Progenitor cell of endocrine pancreas (in vitro differentiated cells): ENCODE measurements at regions not wholly inside any gene's neighbourhood (a gene's known extent, or its start where the extent isn't known, plus 50 kb on each side); places are given as distances from the start of the nearest gene placed in this dataset.

Source experiments
- DNase-seq: peaks from one replicate; pipeline ENCODE4 v3.0.0; 2021; ENCODE audit warnings: low spot score; ENCODE audit not compliant: unreplicated experiment
- H3K27ac Mint-ChIP-seq: 2 replicates; pipeline ENCODE4 v1.8.0; 2021; ENCODE audit warnings: mild to moderate bottlenecking, moderate library complexity, mixed read lengths
- H3K27me3 Mint-ChIP-seq: 2 replicates; pipeline ENCODE4 v1.8.0; 2021; ENCODE audit warnings: mixed read lengths
- H3K36me3 Mint-ChIP-seq: 2 replicates; pipeline ENCODE4 v1.8.0; 2022; ENCODE audit warnings: mixed read lengths; ENCODE audit not compliant: insufficient read depth
- H3K4me1 Mint-ChIP-seq: 2 replicates; pipeline ENCODE4 v1.8.0; 2021; ENCODE audit warnings: low read depth, mixed read lengths
- H3K4me3 Mint-ChIP-seq: 2 replicates; pipeline ENCODE4 v1.8.0; 2021; ENCODE audit warnings: low read depth, mild to moderate bottlenecking, moderate library complexity, mixed read lengths
- H3K9me3 Mint-ChIP-seq: 2 replicates; pipeline ENCODE4 v1.8.0; 2021; ENCODE audit warnings: low read depth, mixed read lengths
- CTCF ChIP-seq: fragments of 200-600 bp; sonication (generic); IDR thresholded peaks from one replicate; pipeline ENCODE4 v1.5.0; 2021; ENCODE audit warnings: antibody characterized with exemption, mild to moderate bottlenecking; ENCODE audit not compliant: unreplicated experiment

- H3K27me3 Mint-ChIP-seq, result peaks cover 2% of the 10 kb centered on the region
- H3K4me1 Mint-ChIP-seq, result no peaks in the 10 kb centered on the region
- H3K27ac Mint-ChIP-seq, result peak overlapping the region; percentile 59
- peaks cover 4% of the 10 kb centered on the region for H3K9me3 Mint-ChIP-seq
- no peak for TF ChIP-seq CTCF
- H3K36me3 Mint-ChIP-seq, result no peaks in the 10 kb centered on the region
- no peak overlapping the region for H3K4me3 Mint-ChIP-seq
- DNase-seq, result no peak
Measured at GRCh38 chr11:56817661-56818060, 69.2 kb upstream of the OR9G4 start.

DNA sequence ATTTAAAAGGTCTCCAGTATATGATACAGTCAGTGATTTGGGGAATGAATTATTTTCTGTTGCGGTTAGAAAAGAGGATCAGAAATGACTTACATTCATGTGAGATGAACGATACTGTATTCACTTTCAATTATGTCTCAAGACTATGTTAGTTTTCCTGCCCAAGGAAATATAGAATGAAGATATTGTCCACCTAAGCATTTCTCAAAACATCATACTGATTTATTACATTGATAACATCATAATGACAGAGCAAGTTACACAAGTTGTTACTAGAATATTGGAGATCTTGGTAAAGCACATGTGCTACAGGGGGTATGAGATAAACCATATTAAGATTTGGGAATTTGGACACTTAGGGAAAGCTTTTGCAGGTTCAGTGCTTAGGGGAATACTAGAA, 67.8 kb upstream of the OR9G4 start:
- no peak for TF ChIP-seq CTCF
- no peak overlapping the region for H3K27ac Mint-ChIP-seq
- H3K4me1 Mint-ChIP-seq, result no peaks in the 10 kb centered on the region
- H3K27me3 Mint-ChIP-seq, result peaks cover 2% of the 10 kb centered on the region
- H3K9me3 Mint-ChIP-seq, result peaks cover 4% of the 10 kb centered on the region
- H3K36me3 Mint-ChIP-seq, result no peaks in the 10 kb centered on the region
- no peak for DNase-seq
- no peak overlapping the region for H3K4me3 Mint-ChIP-seq

DNA sequence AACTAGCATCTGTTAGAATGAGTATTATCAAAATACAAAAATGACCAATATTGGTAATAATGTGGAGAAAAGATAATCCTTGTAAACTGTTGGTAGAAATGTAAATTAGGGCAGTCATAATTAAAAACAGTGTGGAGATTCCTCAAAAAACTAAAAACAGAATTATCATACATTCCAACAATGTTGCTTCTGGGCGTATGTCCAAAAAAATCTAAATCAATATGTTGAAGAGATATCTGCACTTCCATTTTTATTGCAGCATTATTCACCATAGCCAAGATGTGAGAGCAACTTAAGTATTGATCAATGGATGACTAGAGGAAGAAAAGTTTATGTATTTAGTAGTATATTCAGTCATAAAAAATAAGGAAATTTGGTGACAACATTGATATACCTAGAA, 59.8 kb upstream of the OR9G4 start:
- peaks cover 7% of the 10 kb centered on the region for H3K9me3 Mint-ChIP-seq
- no peak for DNase-seq
- H3K27me3 Mint-ChIP-seq, result no peaks in the 10 kb centered on the region
- no peak for TF ChIP-seq CTCF
- no peak overlapping the region for H3K27ac Mint-ChIP-seq
- H3K36me3 Mint-ChIP-seq, result no peaks in the 10 kb centered on the region
- H3K4me1 Mint-ChIP-seq, result no peaks in the 10 kb centered on the region
- no peak overlapping the region for H3K4me3 Mint-ChIP-seq

GRCh38 chr11:56799691-56800210, 51.3 kb upstream of the OR9G4 start:
- no peak for TF ChIP-seq CTCF
- DNase-seq, result no peak
- Mint-ChIP-seq H3K4me1 (no peaks in the 10 kb centered on the region), H3K4me3 (no peak overlapping the region), H3K27ac (no peak overlapping the region), H3K9me3 (peaks cover 3% of the 10 kb centered on the region), H3K36me3 (no peaks in the 10 kb centered on the region), H3K27me3 (no peaks in the 10 kb centered on the region)
